Mesothelial cell of epicardium (in vitro differentiated cells): ENCODE measurements at regions not wholly inside any gene's neighbourhood (a gene's known extent, or its start where the extent isn't known, plus 50 kb on each side); places are given as distances from the start of the nearest gene placed in this dataset.

Experiments
- DNase-seq, 2 experiments: peaks; one replicate each; pipeline ENCODE4 v3.0.0; 2021; ENCODE audit warnings: low spot score in 2 of 2; ENCODE audit not compliant: unreplicated experiment in 2 of 2
- H3K27ac Mint-ChIP-seq: 2 replicates; pipeline ENCODE4 v1.8.0; 2021; ENCODE audit warnings: mixed read lengths
- H3K27me3 Mint-ChIP-seq: 2 replicates; pipeline ENCODE4 v1.8.0; 2021; ENCODE audit warnings: low read depth, mixed read lengths
- H3K36me3 Mint-ChIP-seq: 2 replicates; pipeline ENCODE4 v1.8.0; 2021; ENCODE audit warnings: mixed read lengths
- H3K4me1 Mint-ChIP-seq: 2 replicates; pipeline ENCODE4 v1.8.0; 2021; ENCODE audit warnings: mixed read lengths
- H3K4me3 Mint-ChIP-seq: 2 replicates; pipeline ENCODE4 v1.8.0; 2021; ENCODE audit warnings: mild to moderate bottlenecking, moderate library complexity, mixed read lengths
- H3K9me3 Mint-ChIP-seq: 2 replicates; pipeline ENCODE4 v1.8.0; 2021; ENCODE audit warnings: mixed read lengths
- CTCF ChIP-seq: fragments of 200-600 bp; sonication (generic); IDR thresholded peaks from one replicate; pipeline ENCODE4 v1.5.0; 2021; ENCODE audit warnings: antibody characterized with exemption; ENCODE audit not compliant: unreplicated experiment

- no peaks in the 10 kb centered on the region for H3K27me3 Mint-ChIP-seq
- peaks cover 3% of the 10 kb centered on the region for H3K9me3 Mint-ChIP-seq
- no peak overlapping the region for H3K27ac Mint-ChIP-seq
- no peak for DNase-seq
- H3K36me3 Mint-ChIP-seq, result peaks cover 3% of the 10 kb centered on the region
- no peak for TF ChIP-seq CTCF
- H3K4me1 Mint-ChIP-seq, result no peaks in the 10 kb centered on the region
- no peak overlapping the region for H3K4me3 Mint-ChIP-seq
These were observed 815.8 kb downstream of the METTL15 start for GRCh38 chr11:28924004-28924403.

GRCh38 chr11:28922386-28922981 is 814.3 kb downstream of the METTL15 start:
- Mint-ChIP-seq H3K27me3 (no peaks in the 10 kb centered on the region), H3K36me3 (no peaks in the 10 kb centered on the region), H3K9me3 (no peaks in the 10 kb centered on the region), H3K4me3 (no peak overlapping the region), H3K27ac (no peak overlapping the region), H3K4me1 (no peaks in the 10 kb centered on the region)
- DNase-seq, result no peak
- TF ChIP-seq CTCF, result no peak

GRCh38 chr11:28919194-28919593 is 811.0 kb downstream of the METTL15 start:
- no peak overlapping the region for H3K4me3 Mint-ChIP-seq
- no peak overlapping the region for H3K27ac Mint-ChIP-seq
- H3K4me1 Mint-ChIP-seq, result no peaks in the 10 kb centered on the region
- no peaks in the 10 kb centered on the region for H3K36me3 Mint-ChIP-seq
- H3K9me3 Mint-ChIP-seq, result no peaks in the 10 kb centered on the region
- no peaks in the 10 kb centered on the region for H3K27me3 Mint-ChIP-seq
- TF ChIP-seq CTCF, result no peak
- DNase-seq, result no peak

- Mint-ChIP-seq H3K4me3 (no peak overlapping the region), H3K27ac (no peak overlapping the region), H3K27me3 (no peaks in the 10 kb centered on the region), H3K9me3 (no peaks in the 10 kb centered on the region), H3K4me1 (no peaks in the 10 kb centered on the region), H3K36me3 (no peaks in the 10 kb centered on the region)
- no peak for TF ChIP-seq CTCF
- DNase-seq, result no peak
These were observed 805.7 kb downstream of the METTL15 start for GRCh38 chr11:28913883-28914282.

DNA sequence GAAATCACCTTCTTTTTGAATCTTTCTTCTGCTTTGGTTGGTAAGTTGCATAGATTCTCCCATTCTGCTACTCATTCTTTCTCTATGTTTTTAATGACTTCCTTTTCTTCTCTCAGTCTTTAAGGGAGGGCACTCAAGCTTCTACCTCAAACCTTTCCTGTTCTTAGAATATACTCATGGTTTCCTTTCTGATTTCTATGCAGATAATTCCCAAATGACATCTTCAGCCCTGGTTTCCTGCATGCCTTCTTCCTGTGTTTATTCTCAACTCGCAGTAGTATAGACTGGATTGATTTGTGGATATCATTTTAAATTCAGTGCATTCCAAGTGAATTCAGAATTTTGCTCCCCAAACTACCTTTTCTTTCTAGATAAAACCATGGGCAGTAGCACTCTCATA is 803.6 kb downstream of the METTL15 start:
- TF ChIP-seq CTCF, result no peak
- DNase-seq, result no peak
- H3K9me3 Mint-ChIP-seq, result no peaks in the 10 kb centered on the region
- H3K36me3 Mint-ChIP-seq, result no peaks in the 10 kb centered on the region
- no peaks in the 10 kb centered on the region for H3K4me1 Mint-ChIP-seq
- no peaks in the 10 kb centered on the region for H3K27me3 Mint-ChIP-seq
- H3K27ac Mint-ChIP-seq, result no peak overlapping the region
- no peak overlapping the region for H3K4me3 Mint-ChIP-seq

DNA sequence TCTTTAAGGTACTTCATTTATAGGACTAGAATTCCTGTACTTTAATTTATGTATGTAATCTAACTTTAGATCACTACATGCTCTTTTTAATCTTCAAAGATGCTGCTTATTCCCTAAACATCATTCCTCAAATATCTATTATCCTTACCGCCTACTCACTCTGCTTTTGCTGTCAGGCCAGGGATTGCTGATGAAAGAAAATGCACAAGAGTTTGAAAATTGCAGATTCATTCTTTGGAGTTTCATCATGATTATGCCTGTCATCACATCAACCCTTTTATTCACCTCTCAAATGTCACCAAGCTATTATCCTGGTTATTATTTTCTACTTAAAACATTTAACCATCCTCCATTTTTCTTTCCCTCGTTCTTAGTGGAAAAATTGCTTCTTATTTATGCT is 802.7 kb downstream of the METTL15 start:
- Mint-ChIP-seq H3K4me3 (no peak overlapping the region), H3K27me3 (no peaks in the 10 kb centered on the region), H3K36me3 (no peaks in the 10 kb centered on the region), H3K9me3 (no peaks in the 10 kb centered on the region), H3K4me1 (no peaks in the 10 kb centered on the region), H3K27ac (no peak overlapping the region)
- TF ChIP-seq CTCF, result no peak
- no peak for DNase-seq
